Natural killer cell (primary cell): ENCODE measurements at regions not wholly inside any gene's neighbourhood (a gene's known extent, or its start where the extent isn't known, plus 50 kb on each side); places are given as distances from the start of the nearest gene placed in this dataset.

Experiments used
- ATAC-seq, 3 donors: fragments of 150-1000 bp in 2 of 3; fragments of 200-7000 bp in 1 of 3; cut with Tn5 transposase; 1 replicate in 1 of 3; 2 replicates in 2 of 3; pipeline ENCODE4 v1.10.0; 2021; ENCODE audit warnings: mild to moderate bottlenecking in 2 of 3, moderate library complexity in 2 of 3
- DNase-seq, 2 donors: peaks; one replicate each; pipeline versions ENCODE4 v3.0.0 to v3.0.0-alpha.2; 2013 to 2021; ENCODE audit warnings: mixed read lengths in 1 of 2
- H3K27ac ChIP-seq: one replicate; pipeline ENCODE4 v1.5.1; 2013; ENCODE audit warnings: mild to moderate bottlenecking, low read length
- H3K27me3 ChIP-seq: one replicate; pipeline ENCODE4 v1.6.1; 2013; ENCODE audit warnings: low read length; ENCODE audit not compliant: control insufficient read depth, insufficient read depth
- H3K36me3 ChIP-seq: one replicate; pipeline ENCODE4 v1.6.1; 2013; ENCODE audit warnings: low read length; ENCODE audit not compliant: control insufficient read depth, insufficient read depth
- H3K4me1 ChIP-seq: one replicate; pipeline ENCODE4 v1.6.1; 2013; ENCODE audit warnings: low read length; ENCODE audit not compliant: control insufficient read depth, insufficient read depth
- H3K4me3 ChIP-seq: one replicate; pipeline ENCODE4 v1.5.1; 2013; ENCODE audit warnings: low read length
- H3K9me3 ChIP-seq: one replicate; pipeline ENCODE4 v1.6.1; 2013; ENCODE audit warnings: low read length; ENCODE audit not compliant: control insufficient read depth, insufficient read depth
- H3K27ac Mint-ChIP-seq, 2 donors: one replicate each; pipeline ENCODE4 v1.8.0; 2022; ENCODE audit warnings: mild to moderate bottlenecking in 2 of 2, mixed read lengths in 2 of 2, moderate library complexity in 1 of 2
- H3K27me3 Mint-ChIP-seq, 2 donors: one replicate each; pipeline ENCODE4 v1.8.0; 2022; ENCODE audit warnings: low read depth in 2 of 2, mixed read lengths in 2 of 2
- H3K36me3 Mint-ChIP-seq: one replicate; pipeline ENCODE4 v1.8.0; 2022; ENCODE audit warnings: mixed read lengths
- H3K4me1 Mint-ChIP-seq, 2 donors: one replicate each; pipeline ENCODE4 v1.8.0; 2022; ENCODE audit warnings: mixed read lengths in 2 of 2
- H3K4me3 Mint-ChIP-seq: one replicate; pipeline ENCODE4 v1.8.0; 2022; ENCODE audit warnings: mild to moderate bottlenecking, moderate library complexity, mixed read lengths
- H3K9me3 Mint-ChIP-seq, 2 donors: one replicate each; pipeline ENCODE4 v1.8.0; 2022; ENCODE audit warnings: mixed read lengths in 2 of 2
- WGBS: methylation state at CpG from one replicate; pipeline ENCODE4 v1.1.7; 2013; ENCODE audit warnings: missing lambda C conversion rate; ENCODE audit not compliant: insufficient coverage; 5-methylcytosine and 5-hydroxymethylcytosine counted together
- intact Hi-C: fragments of 100-400 bp; cut with micrococcal nuclease; formaldehyde crosslinking; loops from one replicate; pipeline ENCODE4 v1.14.2; 2022
- TF ChIP-seq, protein P1 (sequence below): fragments of 200-600 bp; IDR thresholded peaks from one replicate; pipeline ENCODE4 v1.8.0; 2022; ENCODE audit warnings: antibody characterized with exemption

DNA sequence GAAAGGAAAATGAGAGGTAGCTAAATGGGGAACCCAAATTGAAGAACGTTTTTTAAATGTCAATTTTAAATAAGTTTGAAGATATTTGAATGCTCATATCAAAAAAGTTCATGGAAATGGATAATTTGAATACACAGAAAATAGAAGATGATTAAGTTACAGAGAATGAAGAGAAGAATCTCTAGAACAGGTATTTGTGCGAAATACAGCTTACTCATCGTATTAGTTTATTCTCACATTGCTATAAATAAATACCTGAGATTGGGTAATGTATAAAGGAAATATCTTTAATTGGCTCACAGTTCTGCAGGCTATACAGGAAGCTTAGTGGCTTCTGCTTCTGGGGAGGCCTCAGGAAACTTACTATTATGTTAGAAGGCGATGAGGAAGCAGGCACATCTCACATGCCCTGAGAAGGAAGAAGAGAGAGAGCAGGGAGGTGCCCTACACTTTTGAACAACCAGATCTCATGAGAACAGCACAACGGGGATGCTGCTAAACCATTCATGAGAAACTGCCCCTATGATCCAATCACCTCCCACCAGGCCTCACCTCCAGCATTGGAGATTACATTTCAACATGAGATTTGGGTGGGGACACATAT, 89.7 kb upstream of the DTNA start:
- Mint-ChIP-seq H3K4me3 (no peak overlapping the region), H3K27ac (no peak overlapping the region), H3K9me3 (peaks cover 8 to 9% of the 10 kb centered on the region in 2 donors), H3K27me3 (no peaks in the 10 kb centered on the region), H3K36me3 (no peaks in the 10 kb centered on the region), H3K4me1 (no peaks in the 10 kb centered on the region)
- DNase-seq, result no peak
- Histone ChIP-seq H3K4me3 (no peak overlapping the region), H3K27me3 (no peaks in the 10 kb centered on the region), H3K4me1 (no peaks in the 10 kb centered on the region), H3K36me3 (no peaks in the 10 kb centered on the region), H3K9me3 (peaks cover 2% of the 10 kb centered on the region), H3K27ac (no peak overlapping the region)
- TF ChIP-seq, protein P1, sequence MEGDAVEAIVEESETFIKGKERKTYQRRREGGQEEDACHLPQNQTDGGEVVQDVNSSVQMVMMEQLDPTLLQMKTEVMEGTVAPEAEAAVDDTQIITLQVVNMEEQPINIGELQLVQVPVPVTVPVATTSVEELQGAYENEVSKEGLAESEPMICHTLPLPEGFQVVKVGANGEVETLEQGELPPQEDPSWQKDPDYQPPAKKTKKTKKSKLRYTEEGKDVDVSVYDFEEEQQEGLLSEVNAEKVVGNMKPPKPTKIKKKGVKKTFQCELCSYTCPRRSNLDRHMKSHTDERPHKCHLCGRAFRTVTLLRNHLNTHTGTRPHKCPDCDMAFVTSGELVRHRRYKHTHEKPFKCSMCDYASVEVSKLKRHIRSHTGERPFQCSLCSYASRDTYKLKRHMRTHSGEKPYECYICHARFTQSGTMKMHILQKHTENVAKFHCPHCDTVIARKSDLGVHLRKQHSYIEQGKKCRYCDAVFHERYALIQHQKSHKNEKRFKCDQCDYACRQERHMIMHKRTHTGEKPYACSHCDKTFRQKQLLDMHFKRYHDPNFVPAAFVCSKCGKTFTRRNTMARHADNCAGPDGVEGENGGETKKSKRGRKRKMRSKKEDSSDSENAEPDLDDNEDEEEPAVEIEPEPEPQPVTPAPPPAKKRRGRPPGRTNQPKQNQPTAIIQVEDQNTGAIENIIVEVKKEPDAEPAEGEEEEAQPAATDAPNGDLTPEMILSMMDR, result no peak
- no peak for ATAC-seq
- intact Hi-C loops, result no loop called here
- WGBS, result 64% methylated on average over 2 of the region's 5 CpGs

DNA sequence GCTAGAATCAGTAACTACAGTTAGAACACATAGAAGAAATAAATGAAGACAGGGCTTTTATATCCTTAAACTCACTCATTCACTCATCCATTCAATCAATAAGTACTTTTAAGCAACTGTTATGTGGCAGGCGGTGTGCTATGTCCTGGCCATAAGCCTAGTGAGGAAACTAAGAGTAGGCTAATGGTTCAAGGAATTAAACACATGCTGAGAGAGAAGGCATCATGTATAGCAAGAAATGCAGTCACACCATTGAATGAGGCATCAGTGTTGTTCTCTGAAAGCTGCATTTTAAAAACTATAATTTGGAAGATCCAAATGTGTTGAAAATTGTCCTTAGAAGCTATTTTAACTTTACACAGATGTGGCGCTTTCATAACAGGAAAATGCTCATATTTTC, 86.5 kb upstream of the DTNA start:
- no peak overlapping the region for H3K27ac ChIP-seq
- Mint-ChIP-seq H3K4me1 (no peaks in the 10 kb centered on the region), H3K9me3 (peaks cover 8 to 9% of the 10 kb centered on the region in 2 donors), H3K27ac (no peak overlapping the region), H3K4me3 (no peak overlapping the region), H3K27me3 (peaks cover 3 to 7% of the 10 kb centered on the region in 2 donors), H3K36me3 (no peaks in the 10 kb centered on the region)
- H3K36me3 ChIP-seq, result no peaks in the 10 kb centered on the region
- DNase-seq (no peak), ATAC-seq (no peak)
- intact Hi-C loops, result no loop called here
- H3K9me3 ChIP-seq, result peaks cover 2% of the 10 kb centered on the region
- no peaks in the 10 kb centered on the region for H3K27me3 ChIP-seq
- H3K4me1 ChIP-seq, result no peaks in the 10 kb centered on the region
- H3K4me3 ChIP-seq, result no peak overlapping the region
- 86% methylated on average over 1 of the region's 2 CpGs for WGBS
- TF ChIP-seq, protein P1, result no peak

DNA sequence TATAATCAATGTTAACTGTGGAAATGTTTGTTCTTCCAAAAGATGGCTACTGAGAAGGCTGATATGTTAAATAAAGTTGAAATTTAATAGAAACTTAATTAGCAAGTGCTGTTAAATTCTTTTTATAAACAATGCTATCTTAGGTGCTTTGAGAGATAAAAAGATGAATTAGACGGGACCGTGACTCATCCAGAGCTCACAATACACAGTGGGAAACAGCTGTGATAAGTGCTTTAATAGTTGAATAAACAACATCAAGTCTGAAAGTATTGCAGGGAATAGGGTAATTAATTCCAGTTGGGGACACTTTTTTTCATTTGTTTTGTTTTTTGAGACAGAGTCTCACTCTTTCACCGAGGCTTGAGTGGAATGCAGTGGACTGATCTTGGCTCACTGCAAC, 85.5 kb upstream of the DTNA start:
- Histone ChIP-seq H3K27ac (no peak overlapping the region), H3K36me3 (no peaks in the 10 kb centered on the region), H3K4me3 (no peak overlapping the region), H3K9me3 (peaks cover 2% of the 10 kb centered on the region), H3K27me3 (no peaks in the 10 kb centered on the region), H3K4me1 (no peaks in the 10 kb centered on the region)
- intact Hi-C loops, result no loop called here
- Mint-ChIP-seq H3K27ac (no peak overlapping the region), H3K36me3 (no peaks in the 10 kb centered on the region), H3K4me3 (no peak overlapping the region), H3K9me3 (peaks cover 4 to 6% of the 10 kb centered on the region in 2 donors), H3K4me1 (no peaks in the 10 kb centered on the region), H3K27me3 (peaks cover 4 to 11% of the 10 kb centered on the region in 2 donors)
- ATAC-seq (no peak), DNase-seq (no peak)
- WGBS, result 98% methylated on average over 3 of the region's 3 CpGs
- TF ChIP-seq, protein P1, result no peak
